ENCODE measurements at regions not wholly inside any gene's neighbourhood (a gene's known extent, or its start where the extent isn't known, plus 50 kb on each side); places are given as distances from the start of the nearest gene placed in this dataset.

DNA sequence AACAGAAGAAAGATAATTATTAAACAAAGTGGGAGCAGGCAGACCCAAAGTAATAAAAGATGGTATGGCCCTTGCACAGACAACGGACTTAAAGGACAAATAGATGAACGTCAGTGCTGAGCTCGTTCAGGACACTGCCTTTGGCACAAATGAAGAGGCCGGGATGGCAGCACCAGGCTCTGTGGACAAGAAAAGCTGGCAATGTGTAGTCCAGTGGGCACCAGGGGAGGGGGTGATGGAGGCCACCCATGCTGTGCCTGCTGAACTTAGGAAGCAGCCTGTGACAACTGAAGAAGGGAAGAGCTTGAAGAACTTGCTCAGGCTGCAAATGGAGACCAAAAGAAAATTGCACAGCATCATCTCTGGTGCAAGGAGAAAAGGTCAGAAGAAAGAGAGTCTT is 131.0 kb downstream of the ANKRD60 start:
- in situ Hi-C loops (cut with MboI; ENCODE audit: low pct_unique_long_range_greater_than_20kb, low sequenced_read_pairs): no loop called here
- no peak for DNase-seq

DNA sequence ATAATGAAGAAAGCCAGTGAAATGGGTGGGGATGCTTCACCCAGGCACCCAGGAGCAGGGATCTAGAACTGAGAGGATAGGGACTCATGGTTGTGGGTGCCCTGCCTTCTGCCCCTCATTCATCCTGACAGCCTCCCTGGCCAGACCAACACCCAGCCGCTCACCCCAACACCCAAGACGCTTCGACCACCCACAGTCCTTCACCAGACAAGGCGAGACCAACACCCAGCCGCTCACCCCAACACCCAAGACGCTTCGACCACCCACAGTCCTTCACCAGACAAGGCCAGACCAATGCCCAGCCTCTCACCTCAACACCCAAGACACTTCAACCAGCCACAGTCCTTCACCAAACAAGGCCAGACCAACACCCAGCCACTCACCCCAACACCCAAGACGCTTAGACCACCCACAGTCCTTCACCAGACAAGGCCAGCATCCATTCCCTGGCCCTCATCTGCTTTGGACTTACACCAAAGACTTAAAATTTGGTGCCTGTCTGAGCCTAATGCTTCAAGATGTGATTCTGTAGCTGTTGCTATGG is 131.5 kb downstream of the ANKRD60 start:
- DNase-seq: no peak
- in situ Hi-C loops (cut with MboI; ENCODE audit: low pct_unique_long_range_greater_than_20kb, low sequenced_read_pairs): no loop called here

DNA sequence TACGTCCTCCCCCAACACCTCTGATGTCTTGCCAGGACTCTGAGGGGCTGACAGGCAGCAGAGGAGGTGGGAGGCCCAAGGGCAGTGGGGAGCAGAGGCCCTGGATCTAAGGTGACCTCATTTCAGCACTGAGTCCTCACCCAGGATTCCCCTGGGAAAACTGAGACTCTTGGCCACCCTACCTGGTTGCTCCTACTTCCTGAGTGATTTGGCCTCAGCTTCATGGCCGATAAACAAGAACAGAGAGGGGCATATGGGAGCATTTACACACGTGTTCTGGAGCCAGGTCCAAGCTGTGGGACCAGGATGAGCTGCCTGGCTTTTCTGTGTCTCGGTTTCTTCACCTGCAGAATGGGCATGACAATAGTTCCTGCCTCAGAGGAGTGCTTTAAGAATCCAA is 133.8 kb downstream of the ANKRD60 start:
- in situ Hi-C loops (cut with MboI; ENCODE audit: low pct_unique_long_range_greater_than_20kb, low sequenced_read_pairs): no loop called here
- no peak for DNase-seq

DNA sequence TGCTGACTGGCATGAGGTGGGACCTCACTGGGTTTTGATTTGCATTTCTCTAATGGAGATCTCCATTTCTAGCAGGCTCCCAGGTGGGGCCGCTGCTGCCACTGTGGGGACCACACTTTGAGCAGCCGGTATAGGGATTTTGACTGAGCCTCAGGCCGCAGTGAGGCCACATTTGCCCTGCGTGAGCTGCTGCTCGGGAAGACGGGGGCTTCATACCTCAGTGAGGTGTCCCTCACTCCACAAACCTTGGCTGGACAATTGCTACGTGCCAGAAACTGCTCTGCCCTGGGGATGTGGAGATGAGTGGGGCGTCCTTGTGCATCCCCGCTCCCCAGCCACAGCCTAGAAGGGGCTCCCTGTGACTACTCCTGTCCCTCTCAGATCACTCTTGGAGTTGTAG is 134.3 kb downstream of the ANKRD60 start:
- DNase-seq: no peak
- in situ Hi-C loops (cut with MboI; ENCODE audit: low pct_unique_long_range_greater_than_20kb, low sequenced_read_pairs): no loop called here

DNA sequence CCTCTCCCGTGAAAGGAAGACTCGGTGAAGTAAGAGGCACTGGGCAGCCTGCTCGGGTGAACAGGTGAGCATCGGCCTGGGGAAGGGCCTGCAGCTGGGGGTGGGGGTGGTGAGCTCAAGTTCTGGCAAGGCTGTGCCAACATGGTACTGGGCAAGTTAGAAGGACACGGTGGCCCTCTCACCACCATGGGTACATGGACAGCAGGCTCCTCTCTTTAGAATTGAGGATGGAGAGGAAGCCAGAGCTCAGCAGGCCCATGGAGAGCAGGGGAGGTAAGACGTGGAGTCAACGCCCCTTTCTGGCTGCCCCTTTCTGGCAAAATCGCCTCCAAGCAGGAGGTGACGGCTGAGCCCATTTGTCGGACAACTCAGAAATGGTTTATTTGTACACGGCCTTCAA is 135.6 kb downstream of the ANKRD60 start:
- no peak for DNase-seq
- in situ Hi-C loops (cut with MboI; ENCODE audit: low pct_unique_long_range_greater_than_20kb, low sequenced_read_pairs): no loop called here

DNA sequence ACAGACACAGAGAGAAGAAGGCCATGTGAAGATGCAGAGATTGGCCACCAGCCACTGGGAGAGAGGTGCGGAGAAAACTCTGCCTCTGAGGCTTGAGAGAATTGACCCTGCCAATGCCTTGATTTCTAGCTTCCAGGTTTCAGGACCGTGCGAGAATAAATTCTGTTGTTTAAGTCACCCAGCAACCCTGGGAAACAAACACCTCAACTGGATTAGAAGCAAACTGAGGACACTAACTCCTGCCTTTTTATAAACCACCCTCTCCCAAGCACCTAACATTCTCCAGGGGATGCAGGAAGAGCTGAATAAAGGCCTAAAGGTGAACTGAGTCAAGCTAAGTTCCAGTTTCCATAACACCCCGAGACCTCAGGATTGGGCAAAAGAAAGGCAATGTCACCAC is 136.1 kb downstream of the ANKRD60 start:
- no peak for DNase-seq
- in situ Hi-C loops (cut with MboI; ENCODE audit: low pct_unique_long_range_greater_than_20kb, low sequenced_read_pairs): no loop called here

DNA sequence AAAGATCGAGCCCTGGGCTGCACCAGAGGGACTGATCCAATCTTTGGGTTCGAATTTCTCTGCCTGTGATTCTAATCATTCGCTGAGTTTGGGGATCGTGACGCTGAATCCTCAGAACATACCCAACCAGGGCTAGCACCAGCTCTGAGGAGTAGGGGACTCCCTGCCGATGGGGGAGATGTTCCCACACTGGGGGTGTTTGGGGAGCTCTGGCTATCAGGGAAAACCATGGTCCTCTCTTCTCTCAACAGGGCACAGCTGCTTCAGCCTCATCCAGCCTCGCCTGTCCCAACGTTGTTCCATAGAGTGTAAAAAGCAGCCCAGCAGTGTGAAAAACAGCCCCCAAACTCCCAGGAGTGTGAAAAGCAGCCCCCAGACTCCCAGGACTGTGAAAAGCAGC is 136.6 kb downstream of the ANKRD60 start:
- no peak for DNase-seq
- in situ Hi-C loops (cut with MboI; ENCODE audit: low pct_unique_long_range_greater_than_20kb, low sequenced_read_pairs): no loop called here

DNA sequence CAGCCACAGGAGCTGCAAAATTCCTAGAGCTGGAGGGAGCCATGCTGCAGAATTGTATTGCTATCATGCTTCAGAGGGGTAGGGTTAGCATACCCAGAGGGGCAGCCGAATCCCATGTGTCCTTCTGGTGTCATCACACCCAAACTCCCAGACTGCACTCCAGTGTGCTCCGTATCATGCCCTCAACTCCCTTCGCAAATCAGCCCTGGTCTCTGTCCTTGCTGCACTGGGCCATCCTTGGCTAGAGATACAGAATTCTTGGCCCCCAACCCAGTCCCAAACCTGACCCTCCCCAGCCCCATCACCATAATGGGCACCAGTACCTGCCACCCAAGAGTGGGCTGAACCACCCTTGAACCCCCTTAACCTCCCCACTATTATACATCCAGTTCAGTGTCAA is 138.3 kb downstream of the ANKRD60 start:
- no peak for DNase-seq
- in situ Hi-C loops (cut with MboI; ENCODE audit: low pct_unique_long_range_greater_than_20kb, low sequenced_read_pairs): no loop called here

DNA sequence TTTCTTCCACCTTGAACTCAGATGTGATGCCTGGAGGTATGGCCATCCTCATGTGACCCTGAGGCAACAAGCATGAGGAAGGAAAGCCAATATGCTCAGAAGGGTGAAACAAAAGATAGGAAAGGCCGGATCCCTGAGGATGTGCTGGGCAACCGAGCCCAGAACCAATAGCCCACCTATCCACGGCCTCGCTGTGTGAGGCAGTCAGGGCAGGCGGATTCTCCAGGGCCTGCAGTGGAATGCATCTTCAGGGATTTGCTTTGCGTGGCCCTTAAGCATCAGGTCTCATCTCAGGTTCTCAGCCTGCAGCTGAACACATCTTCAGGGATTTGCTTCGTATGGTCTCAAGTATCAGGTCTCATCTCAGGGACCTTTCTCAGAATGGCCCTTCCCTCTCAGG is 139.8 kb downstream of the ANKRD60 start:
- no peak for DNase-seq
- in situ Hi-C loops (cut with MboI; ENCODE audit: low pct_unique_long_range_greater_than_20kb, low sequenced_read_pairs): no loop called here

DNA sequence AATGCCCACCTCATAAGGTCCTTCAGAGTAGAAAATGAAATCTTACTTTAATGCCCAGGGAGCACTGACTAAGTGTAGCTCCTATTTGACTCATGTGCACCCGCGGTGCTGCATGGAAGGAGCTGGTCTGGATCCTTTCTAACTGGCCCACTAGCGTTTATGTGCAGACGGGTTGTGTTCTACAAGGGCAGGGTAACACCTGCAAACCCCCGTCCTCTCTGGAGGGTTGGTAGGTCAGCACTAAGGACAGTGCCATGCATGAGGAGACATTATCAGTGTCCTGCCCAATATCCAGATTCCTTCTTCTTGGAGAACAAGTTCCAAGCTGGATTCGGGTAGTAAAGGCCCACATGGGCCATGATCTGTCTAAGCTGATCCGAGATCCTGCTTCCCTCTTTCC is 140.3 kb downstream of the ANKRD60 start:
- no peak for DNase-seq
- in situ Hi-C loops (cut with MboI; ENCODE audit: low pct_unique_long_range_greater_than_20kb, low sequenced_read_pairs): no loop called here

DNA sequence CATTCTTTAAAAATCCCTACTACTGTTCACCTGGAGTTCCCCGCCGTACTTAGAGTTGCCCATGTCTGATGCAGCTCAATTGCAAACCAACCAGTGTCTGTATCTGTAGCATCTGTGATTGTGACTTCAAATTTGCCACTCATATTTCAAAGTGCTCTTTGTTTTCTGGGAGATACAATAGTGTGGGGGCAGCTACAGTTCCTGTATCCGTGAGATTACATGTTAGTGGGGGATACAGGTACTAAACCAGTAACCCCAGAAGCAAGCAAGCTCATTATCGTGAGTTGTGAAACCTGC is 140.9 kb downstream of the ANKRD60 start:
- no peak for DNase-seq
- in situ Hi-C loops (cut with MboI; ENCODE audit: low pct_unique_long_range_greater_than_20kb, low sequenced_read_pairs): no loop called here

DNA sequence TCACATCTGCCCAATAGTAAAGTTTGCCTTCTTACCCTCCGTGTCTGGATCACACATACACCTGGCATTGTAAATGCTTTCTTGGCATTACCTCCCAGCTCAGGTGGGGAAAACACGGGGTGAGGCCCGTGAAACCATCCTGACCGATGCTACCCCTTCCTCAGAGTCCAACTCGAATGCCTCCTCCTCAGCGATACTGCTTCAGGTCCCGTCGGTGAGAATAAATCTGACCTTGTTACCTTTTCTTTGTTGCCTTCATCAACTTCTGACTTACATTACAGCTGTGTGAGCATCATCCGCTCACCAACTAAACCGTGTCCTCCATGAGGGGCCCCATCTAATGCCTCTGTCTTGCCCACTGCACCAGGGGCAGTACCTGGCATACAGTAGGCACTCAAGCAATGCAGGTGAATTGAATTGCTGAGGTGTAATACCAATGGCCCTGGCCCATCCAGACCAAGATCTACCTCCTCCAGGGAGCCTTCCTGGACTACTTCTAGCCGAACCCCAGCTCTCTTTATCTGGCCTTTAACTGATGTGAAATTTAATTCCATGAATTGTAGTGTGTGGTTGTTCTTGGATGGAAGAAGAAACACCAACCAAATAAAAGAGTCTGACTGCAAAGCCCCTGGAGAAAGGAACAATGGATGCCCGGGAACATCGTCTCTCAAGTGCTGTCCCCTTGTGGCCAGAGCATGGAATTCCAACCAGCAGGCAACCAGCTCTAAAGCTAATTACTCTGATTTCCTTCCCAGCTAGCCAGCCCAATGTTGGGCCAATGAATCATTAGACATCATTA is 141.5 kb downstream of the ANKRD60 start:
- in situ Hi-C loops (cut with MboI; ENCODE audit: low pct_unique_long_range_greater_than_20kb, low sequenced_read_pairs): no loop called here
- peak; percentile 9 for DNase-seq

DNA sequence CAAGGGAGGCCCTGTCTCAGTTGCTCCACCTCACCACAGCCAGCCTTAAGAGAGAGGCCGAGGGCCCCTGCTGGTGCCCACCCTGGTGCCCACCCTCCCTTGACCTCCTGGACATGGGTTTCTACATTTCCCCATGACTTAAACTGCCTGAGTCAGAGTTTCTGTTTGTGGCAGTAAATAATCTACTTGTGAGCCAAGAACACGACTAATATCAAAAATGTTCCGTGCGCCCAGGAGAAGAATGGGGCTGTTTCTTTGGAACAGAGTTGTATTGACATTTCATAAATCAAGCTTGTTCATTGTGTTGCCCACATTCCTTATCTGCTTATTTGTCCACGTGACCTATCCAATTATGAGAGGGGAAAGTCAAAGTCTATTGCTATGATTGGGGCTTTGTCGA is 143.5 kb downstream of the ANKRD60 start:
- in situ Hi-C loops (cut with MboI; ENCODE audit: low pct_unique_long_range_greater_than_20kb, low sequenced_read_pairs): no loop called here

DNA sequence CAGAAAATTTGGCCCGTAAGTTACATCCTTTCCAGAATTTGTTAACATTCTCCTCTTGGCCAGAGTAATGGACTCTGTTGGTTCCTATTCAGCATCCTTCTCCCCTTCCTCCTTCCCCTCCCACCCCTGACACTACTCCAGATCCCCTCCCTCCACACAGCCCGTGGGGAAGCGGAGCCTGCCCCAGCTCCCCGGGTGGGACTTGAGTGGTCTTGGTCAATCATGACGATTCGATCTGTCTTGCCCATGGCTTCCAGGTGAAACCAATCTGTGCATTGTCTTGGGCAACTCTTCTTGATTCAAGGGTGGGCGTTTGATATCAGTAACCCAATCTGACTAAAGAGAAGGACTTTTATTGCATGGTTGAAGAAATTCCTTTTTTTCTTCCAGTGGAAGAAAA is 143.9 kb downstream of the ANKRD60 start:
- in situ Hi-C loops (cut with MboI; ENCODE audit: low pct_unique_long_range_greater_than_20kb, low sequenced_read_pairs): no loop called here
- no peak for DNase-seq

More for the DNA sequence above, 143.5 kb downstream of the ANKRD60 start:
- no peak for DNase-seq

DNA sequence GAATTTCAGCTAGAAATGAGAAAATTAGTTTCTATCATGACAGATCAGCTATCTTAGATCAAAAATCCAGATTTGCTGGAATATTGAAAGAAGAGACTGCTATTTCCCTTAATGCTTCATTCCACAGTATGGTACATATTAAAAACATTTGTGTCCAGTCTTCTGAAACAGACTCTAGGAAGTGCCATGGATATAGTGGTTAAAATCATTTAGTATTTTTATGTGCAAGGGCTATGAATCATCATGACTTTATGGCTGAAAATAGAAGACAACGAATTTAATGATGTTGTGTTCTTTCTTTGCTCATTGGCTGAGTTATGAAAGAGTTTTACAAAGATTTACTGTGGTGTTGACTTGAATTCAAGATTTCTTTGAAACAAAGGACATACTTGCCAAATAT is 146.6 kb downstream of the ANKRD60 start:
- DNase-seq: no peak
- in situ Hi-C loops (cut with MboI; ENCODE audit: low pct_unique_long_range_greater_than_20kb, low sequenced_read_pairs): no loop called here

DNA sequence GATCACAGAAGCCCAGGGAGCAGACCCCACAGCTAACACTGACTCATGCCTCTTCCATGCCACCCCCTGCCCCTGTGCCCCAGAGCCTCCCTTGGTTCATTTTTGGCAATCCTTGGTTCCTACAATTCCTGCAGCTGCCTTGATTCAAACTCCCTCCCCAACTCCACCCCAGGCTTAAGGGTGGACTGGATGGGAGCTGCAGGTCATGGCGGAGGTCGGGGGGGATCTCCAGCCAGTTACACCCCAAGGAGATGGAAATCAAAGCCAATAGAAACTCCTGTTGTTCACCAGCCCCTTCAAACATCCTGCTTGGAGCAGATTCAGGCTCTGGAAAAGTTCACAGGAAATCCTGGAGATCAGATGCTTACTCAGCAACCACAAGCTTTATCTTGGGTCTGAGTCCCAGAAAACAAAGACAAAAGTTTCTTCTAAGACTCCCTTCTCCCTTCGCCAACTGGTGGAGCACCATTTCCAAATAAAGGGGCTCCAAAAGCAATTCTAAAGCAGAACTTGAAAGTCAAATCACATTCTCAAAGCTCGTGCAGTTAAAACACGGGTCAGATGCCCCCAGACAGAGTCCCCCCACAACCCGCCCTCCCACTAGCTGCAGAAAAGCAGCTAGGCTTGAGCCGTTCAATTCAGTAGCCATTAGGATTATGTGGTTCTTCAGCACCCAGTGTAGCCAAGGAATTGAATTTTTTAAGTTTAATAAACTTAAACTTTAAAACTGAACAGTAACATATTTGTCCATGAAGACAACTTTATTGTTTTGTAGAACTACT is 149.5 kb downstream of the ANKRD60 start:
- DNase-seq: no peak
- in situ Hi-C loops (cut with MboI; ENCODE audit: low pct_unique_long_range_greater_than_20kb, low sequenced_read_pairs): no loop called here

DNA sequence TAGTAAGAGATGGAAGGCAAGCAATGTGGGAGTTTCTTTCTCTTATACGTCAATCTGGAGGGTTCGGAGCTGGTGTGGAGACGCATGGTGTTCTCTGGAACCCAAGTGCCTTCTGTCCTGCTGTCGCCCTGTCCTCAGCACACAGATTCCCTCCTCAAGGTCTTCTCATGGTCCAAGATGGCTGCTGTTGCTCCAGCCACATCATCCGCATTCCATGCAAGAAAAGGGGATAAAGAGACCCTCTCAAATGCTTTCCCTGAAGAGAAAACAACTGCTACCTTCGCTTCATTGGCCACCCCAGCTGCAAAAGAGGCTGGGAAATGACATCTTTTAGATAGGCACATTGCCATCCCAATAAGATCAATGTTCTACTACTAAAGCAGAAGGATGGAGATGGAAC is 151.2 kb downstream of the ANKRD60 start:
- in situ Hi-C loops (cut with MboI; ENCODE audit: low pct_unique_long_range_greater_than_20kb, low sequenced_read_pairs): no loop called here
- no peak for DNase-seq

DNA sequence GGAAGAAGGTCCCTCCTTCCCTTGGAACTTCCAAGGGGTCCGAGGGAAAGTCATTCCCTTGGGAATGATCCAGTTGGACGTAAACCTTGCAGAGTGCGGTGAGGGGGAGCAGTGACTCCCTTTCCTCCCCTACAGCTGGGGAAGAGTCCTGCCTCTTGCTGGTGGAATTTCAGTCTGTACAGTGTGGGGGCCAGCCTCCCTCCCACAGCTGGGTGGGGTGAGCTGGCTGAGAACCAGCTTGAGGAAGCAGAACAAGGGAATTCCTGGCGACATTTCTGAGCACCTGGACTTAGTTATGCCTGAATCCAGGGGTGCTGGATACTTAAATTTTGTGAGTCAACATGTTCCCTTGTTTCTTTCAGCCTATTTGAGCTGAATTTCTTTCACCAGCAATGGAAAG is 152.0 kb downstream of the ANKRD60 start:
- DNase-seq: no peak
- in situ Hi-C loops (cut with MboI; ENCODE audit: low pct_unique_long_range_greater_than_20kb, low sequenced_read_pairs): no loop called here

DNA sequence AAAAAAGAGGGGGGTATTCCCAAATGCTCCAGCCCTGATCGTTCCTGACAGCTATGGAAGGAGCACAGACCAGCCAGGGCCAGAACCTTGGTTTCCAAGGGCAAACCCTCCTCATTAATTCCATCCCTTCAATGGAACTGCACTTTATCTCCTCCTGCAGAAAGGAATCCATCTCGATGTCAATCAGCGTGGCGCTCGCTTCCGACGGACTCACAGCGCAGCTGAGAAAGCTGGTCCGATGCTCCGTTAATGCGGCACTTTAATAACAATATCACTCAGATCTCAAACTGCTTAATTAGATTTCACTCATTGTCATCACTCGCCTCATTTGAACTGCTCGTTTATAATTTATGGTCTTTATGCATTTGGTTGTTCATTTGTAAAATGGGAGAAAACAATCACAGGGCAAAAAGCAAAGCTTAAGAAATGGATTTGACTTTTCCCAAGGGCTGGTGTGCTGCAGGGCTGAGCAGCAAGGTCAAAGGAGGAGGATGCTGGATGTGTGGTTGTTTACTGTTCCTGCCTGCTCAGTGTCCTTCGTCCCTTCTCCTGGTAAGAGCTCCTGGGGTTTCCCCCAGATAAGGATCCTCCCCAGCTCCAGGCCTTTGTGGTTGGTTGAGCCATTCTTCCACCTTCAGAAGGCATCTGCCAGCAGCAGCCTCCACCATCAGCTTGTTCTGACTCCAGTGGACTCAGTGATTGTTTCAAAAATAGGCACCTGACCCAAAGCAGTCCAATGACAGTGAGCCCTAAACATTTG is 152.7 kb downstream of the ANKRD60 start:
- DNase-seq: no peak
- in situ Hi-C loops (cut with MboI; ENCODE audit: low pct_unique_long_range_greater_than_20kb, low sequenced_read_pairs): no loop called here
